LNCAP (cell line): ENCODE measurements at regions not wholly inside any gene's neighbourhood (a gene's known extent, or its start where the extent isn't known, plus 50 kb on each side); places are given as distances from the start of the nearest gene placed in this dataset.

Experiments
- CTCF ChIP-seq: fragments of 450-650 bp; IDR thresholded peaks from 2 replicates; pipeline ENCODE4 v1.5.1; 2017; ENCODE audit warnings: mild to moderate bottlenecking

GRCh38 chr13:58889474-58889873, 1257.9 kb downstream of the PCDH17 start:
- TF ChIP-seq CTCF, result no peak

- no peak for TF ChIP-seq CTCF
Measured at GRCh38 chr13:58893396-58893795, 1261.9 kb downstream of the PCDH17 start.

- TF ChIP-seq CTCF, result no peak
Measured at GRCh38 chr13:58906329-58907007, 1257.3 kb downstream of the DIAPH3 start.

- no peak for TF ChIP-seq CTCF
Measured at GRCh38 chr13:58907347-58907746, 1256.4 kb downstream of the DIAPH3 start.

GRCh38 chr13:58908019-58908679, 1255.6 kb downstream of the DIAPH3 start:
- no peak for TF ChIP-seq CTCF

GRCh38 chr13:58919551-58919950, 1244.2 kb downstream of the DIAPH3 start:
- no peak for TF ChIP-seq CTCF

- no peak for TF ChIP-seq CTCF
Measured at GRCh38 chr13:58921129-58921528, 1242.6 kb downstream of the DIAPH3 start.
